ENCODE measurements at regions not wholly inside any gene's neighbourhood (a gene's known extent, or its start where the extent isn't known, plus 50 kb on each side); places are given as distances from the start of the nearest gene placed in this dataset.

DNA sequence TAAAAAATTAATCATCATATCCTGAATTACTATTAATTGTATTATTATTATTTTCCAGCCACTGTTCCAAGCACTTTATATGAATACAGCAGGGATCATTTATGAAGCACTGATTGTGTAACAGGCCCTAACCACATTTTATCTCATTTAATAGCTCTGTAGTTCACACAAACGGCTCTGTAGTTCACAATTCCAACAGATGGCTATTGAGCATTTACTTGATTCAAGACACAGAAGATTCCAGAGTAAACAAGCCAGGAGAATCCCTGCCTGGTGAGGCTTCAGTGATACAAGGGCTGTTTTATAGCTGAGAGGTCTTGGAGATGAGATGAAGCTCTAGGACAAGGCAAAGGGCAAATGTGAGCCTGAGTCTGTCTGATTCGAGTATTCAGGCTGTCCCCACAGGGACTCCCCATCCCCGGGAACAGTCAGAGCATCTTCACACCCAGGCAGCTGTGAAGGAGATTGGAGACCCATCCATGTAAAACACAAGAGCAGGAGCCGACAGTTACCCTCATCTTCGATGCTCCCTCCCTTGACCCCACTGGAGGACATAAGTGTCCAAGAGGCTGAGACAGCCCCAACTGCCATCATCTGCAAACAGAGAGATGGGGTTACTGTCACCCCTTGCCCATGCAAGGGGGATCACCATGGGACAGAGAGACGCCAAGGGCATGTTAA lies 222.5 kb downstream of the MN1 start:
- no peak for TF ChIP-seq CTCF (IDR thresholded peaks at IDR 0.05; ENCODE audit: insufficient read depth, missing control alignments)
- DNase-seq (ENCODE audit: insufficient read length, low spot score) (no peak), FAIRE-seq (no peak)

DNA sequence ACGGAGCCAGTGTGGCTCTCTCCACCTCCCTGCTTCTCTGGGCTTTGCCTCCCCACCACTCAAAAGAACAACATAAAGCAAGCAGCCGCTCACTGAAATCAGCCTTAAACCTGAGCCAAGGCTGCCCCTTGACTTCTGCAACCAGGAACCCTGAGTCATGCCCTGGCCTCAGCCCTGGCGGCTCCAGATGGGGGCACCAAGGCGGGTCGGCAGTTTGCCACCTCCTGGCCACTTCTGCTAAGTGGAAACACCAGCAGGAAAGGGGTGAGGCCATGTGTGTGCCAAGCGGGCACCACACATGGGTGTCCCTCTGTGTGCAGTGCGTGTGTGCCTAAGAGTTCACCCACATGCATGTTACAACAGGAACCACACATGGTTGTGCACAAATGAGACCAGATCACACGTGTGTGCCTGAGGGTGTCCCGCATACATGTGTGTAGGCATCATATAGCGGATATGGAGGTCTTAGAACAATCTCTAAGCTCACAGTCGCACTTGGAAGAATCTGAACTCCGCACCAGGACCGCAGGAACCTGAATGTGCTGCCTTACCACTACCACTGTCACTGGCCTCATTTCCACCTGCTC lies 221.2 kb downstream of the MN1 start:
- DNase-seq (ENCODE audit: insufficient read length, low spot score) (no peak), FAIRE-seq (no peak)
- no peak for TF ChIP-seq CTCF (IDR thresholded peaks at IDR 0.05; ENCODE audit: insufficient read depth, missing control alignments)

GRCh38 chr22:27581236-27581635 lies 220.3 kb downstream of the MN1 start:
- no peak for TF ChIP-seq CTCF (IDR thresholded peaks at IDR 0.05; ENCODE audit: insufficient read depth, missing control alignments)

GRCh38 chr22:27581688-27582087 lies 219.9 kb downstream of the MN1 start:
- FAIRE-seq (no peak), DNase-seq (ENCODE audit: insufficient read length, low spot score) (no peak)
- TF ChIP-seq CTCF (IDR thresholded peaks at IDR 0.05; ENCODE audit: insufficient read depth, missing control alignments) = no peak

More at GRCh38 chr22:27581236-27581635, 220.3 kb downstream of the MN1 start:
- FAIRE-seq = no peak
- DNase-seq (ENCODE audit: insufficient read length, low spot score) = no peak

GRCh38 chr22:27583856-27584255 lies 217.7 kb downstream of the MN1 start:
- DNase-seq (ENCODE audit: insufficient read length, low spot score) (no peak), FAIRE-seq (no peak)
- no peak for TF ChIP-seq CTCF (IDR thresholded peaks at IDR 0.05; ENCODE audit: insufficient read depth, missing control alignments)

- DNase-seq (ENCODE audit: insufficient read length, low spot score) (no peak), FAIRE-seq (no peak)
- no peak for TF ChIP-seq CTCF (IDR thresholded peaks at IDR 0.05; ENCODE audit: insufficient read depth, missing control alignments)
Measured at GRCh38 chr22:27585141-27585540, 216.4 kb downstream of the MN1 start.

- DNase-seq (ENCODE audit: insufficient read length, low spot score) (no peak), FAIRE-seq (no peak)
- no peak for TF ChIP-seq CTCF (IDR thresholded peaks at IDR 0.05; ENCODE audit: insufficient read depth, missing control alignments)
Measured at GRCh38 chr22:27588268-27588667, 213.3 kb downstream of the MN1 start.

Data from D721Med (cell line).